HFF-Myc (cell line): ENCODE measurements at regions not wholly inside any gene's neighbourhood (a gene's known extent, or its start where the extent isn't known, plus 50 kb on each side); places are given as distances from the start of the nearest gene placed in this dataset.

Experiments used
- DNase-seq: peaks from one replicate; pipeline ENCODE4 v3.0.0-alpha.2; 2011; ENCODE audit warnings: low read depth; ENCODE audit errors: extremely low read depth
- H3K4me3 ChIP-seq: replicated peaks from 2 replicates; pipeline ENCODE4 v1.5.1; 2011; ENCODE audit warnings: low read depth, mild to moderate bottlenecking, control low read depth, low read length
- TF ChIP-seq, protein P1 (sequence below): IDR thresholded peaks from 2 replicates; pipeline ENCODE4 v1.5.1; 2012; ENCODE audit warnings: mild to moderate bottlenecking, low read depth, low read length, control low read depth; ENCODE audit errors: missing control alignments

DNA sequence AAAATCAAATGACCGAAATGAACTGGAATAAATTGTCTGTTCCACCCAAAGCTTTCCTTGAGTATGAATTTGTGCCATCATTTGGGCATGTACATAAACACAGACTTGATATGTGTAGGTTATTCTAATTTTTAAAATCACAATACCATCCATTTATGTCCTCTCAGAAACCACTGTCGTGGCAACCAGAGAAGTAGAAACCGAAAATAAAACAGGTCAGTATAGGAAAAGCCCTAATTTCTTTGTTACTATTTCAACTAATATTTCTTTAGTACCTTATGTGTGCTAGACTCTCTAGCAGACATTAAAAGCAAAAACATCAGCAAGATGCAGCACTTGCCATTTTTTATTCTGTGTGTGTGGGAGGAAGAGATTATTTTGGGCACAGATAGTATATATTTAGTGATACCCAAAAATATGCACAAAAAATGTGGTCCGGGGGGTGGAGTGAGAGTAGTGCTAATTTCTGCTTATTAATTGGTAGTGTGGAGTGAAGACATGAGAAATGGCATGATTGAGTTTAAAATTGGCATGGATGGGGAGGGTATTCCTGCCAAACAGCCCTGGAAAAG, 130.8 kb upstream of the CNTN1 start:
- DNase-seq = no peak
- TF ChIP-seq, protein P1, sequence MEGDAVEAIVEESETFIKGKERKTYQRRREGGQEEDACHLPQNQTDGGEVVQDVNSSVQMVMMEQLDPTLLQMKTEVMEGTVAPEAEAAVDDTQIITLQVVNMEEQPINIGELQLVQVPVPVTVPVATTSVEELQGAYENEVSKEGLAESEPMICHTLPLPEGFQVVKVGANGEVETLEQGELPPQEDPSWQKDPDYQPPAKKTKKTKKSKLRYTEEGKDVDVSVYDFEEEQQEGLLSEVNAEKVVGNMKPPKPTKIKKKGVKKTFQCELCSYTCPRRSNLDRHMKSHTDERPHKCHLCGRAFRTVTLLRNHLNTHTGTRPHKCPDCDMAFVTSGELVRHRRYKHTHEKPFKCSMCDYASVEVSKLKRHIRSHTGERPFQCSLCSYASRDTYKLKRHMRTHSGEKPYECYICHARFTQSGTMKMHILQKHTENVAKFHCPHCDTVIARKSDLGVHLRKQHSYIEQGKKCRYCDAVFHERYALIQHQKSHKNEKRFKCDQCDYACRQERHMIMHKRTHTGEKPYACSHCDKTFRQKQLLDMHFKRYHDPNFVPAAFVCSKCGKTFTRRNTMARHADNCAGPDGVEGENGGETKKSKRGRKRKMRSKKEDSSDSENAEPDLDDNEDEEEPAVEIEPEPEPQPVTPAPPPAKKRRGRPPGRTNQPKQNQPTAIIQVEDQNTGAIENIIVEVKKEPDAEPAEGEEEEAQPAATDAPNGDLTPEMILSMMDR = no peak
- no peak overlapping the region for H3K4me3 ChIP-seq

GRCh38 chr12:40565029-40565633, 127.1 kb upstream of the CNTN1 start:
- no peak for DNase-seq
- no peak overlapping the region for H3K4me3 ChIP-seq
- TF ChIP-seq, protein P1 = no peak

DNA sequence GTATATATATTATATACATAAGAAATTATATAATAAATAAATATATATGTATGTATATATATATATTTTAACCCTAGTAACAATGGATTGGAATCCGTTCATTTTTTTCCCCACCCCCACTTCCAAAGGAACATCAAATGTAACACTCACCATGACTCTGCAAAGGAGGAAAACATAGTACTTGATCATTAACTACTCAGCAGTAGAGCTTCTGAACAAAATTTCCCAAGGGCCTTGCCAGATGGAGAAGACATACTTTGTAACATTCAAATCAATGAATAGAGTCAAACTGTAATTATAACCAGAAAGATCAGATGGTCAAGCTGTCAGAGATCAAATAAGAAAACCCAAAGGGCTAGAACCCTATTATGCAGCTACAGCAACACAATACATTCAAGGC, 126.0 kb upstream of the CNTN1 start:
- H3K4me3 ChIP-seq = no peak overlapping the region
- TF ChIP-seq, protein P1 = no peak
- DNase-seq = no peak

- no peak for DNase-seq
- no peak overlapping the region for H3K4me3 ChIP-seq
- TF ChIP-seq, protein P1 = no peak
Observed at GRCh38 chr12:40569626-40570179, 122.5 kb upstream of the CNTN1 start.

DNA sequence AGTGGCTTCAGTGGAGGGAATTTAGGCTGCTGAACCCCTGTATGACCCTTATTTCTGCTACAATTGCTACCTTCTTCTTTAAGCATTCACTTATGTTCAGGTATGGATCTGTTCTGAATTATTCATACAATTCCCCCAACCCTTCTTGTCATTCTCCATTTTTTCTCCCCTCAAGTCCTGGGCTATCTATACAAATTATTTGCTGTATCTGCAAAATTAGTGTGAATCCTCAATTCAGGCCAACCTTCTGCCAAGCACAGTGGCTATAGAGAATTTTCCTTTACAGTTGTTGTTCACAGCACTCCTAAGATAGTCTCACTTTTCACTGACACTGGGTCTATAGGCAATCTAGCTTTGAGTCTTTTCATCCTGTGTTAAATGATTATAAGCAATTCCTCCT, 119.2 kb upstream of the CNTN1 start:
- TF ChIP-seq, protein P1 = no peak
- DNase-seq = no peak
- H3K4me3 ChIP-seq = no peak overlapping the region

GRCh38 chr12:40575987-40576386, 116.3 kb upstream of the CNTN1 start:
- TF ChIP-seq, protein P1 = no peak
- no peak overlapping the region for H3K4me3 ChIP-seq
- no peak for DNase-seq
